ENCODE measurements at regions not wholly inside any gene's neighbourhood (a gene's known extent, or its start where the extent isn't known, plus 50 kb on each side); places are given as distances from the start of the nearest gene placed in this dataset.

DNA sequence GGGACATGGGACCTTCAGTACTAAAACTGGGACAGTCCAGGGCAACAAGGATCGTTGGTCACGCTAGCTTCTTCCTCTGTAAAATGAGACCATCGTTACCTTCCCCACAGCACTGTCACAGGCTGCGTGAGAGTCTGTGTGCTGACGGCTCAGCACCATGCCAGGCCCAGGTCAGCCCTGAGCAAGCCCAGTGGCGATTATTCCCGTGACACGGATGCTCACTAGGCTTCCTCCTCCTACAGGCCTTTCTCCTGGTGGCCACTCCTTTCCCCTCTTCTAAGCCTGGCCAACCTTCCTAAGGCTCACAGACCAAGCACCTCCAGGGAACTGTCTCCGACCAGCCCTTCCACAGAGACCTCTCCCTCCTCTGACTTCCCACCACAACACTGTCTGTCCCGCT, 69.3 kb upstream of the RUNX3 start:
- TF ChIP-seq CTCF (IDR thresholded peaks at IDR 0.05; ENCODE audit: low read depth, low read length) (no peak), POLR2A (IDR thresholded peaks at IDR 0.05; ENCODE audit: extremely low read depth, insufficient read length) (no peak), MAX (IDR thresholded peaks at IDR 0.05; ENCODE audit: low read depth, low read length) (no peak)

Data from NB4 (cell line).